Central memory CD8-positive, alpha-beta T cell (primary cell): ENCODE measurements at regions not wholly inside any gene's neighbourhood (a gene's known extent, or its start where the extent isn't known, plus 50 kb on each side); places are given as distances from the start of the nearest gene placed in this dataset.
"Not testable (repeated sequence)": the region's sequence is repeated elsewhere in the genome, so short reads cannot be mapped to it uniquely, and the experiment has no call there.

Experiments used
- ATAC-seq: fragments of 150-1000 bp; cut with Tn5 transposase; replicated peaks from 2 replicates; pipeline ENCODE4 v1.10.0; 2022; ENCODE audit warnings: mild to moderate bottlenecking, moderate FRiP score, moderate number of reproducible peaks; ENCODE audit not compliant: poor library complexity, severe bottlenecking; ENCODE audit errors: extremely low read depth
- DNase-seq, 2 donors: peaks; one replicate each; pipeline ENCODE4 v3.0.0; 2021; ENCODE audit warnings: low spot score in 2 of 2
- H3K27ac Mint-ChIP-seq: one replicate; pipeline ENCODE4 v1.8.0; 2022; ENCODE audit warnings: low read depth, mild to moderate bottlenecking, moderate library complexity, mixed read lengths
- H3K27me3 Mint-ChIP-seq: one replicate; pipeline ENCODE4 v1.8.0; 2022; ENCODE audit warnings: mixed read lengths
- H3K36me3 Mint-ChIP-seq: one replicate; pipeline ENCODE4 v1.8.0; 2022; ENCODE audit warnings: mild to moderate bottlenecking, moderate library complexity, mixed read lengths; ENCODE audit not compliant: insufficient read depth
- H3K4me1 Mint-ChIP-seq: one replicate; pipeline ENCODE4 v1.8.0; 2022; ENCODE audit warnings: mixed read lengths
- H3K4me3 Mint-ChIP-seq: one replicate; pipeline ENCODE4 v1.8.0; 2022; ENCODE audit warnings: mild to moderate bottlenecking, moderate library complexity, mixed read lengths
- H3K9me3 Mint-ChIP-seq: one replicate; pipeline ENCODE4 v1.8.0; 2022; ENCODE audit warnings: mixed read lengths

GRCh38 chr12:131192951-131193350, 239.2 kb downstream of the ADGRD1 start:
- no peak overlapping the region for H3K27ac Mint-ChIP-seq
- no peaks in the 10 kb centered on the region for H3K36me3 Mint-ChIP-seq
- H3K9me3 Mint-ChIP-seq = no peaks in the 10 kb centered on the region
- no peak for DNase-seq
- no peak for ATAC-seq
- H3K4me1 Mint-ChIP-seq = no peaks in the 10 kb centered on the region
- peaks cover 17% of the 10 kb centered on the region for H3K27me3 Mint-ChIP-seq
- H3K4me3 Mint-ChIP-seq = no peak overlapping the region

GRCh38 chr12:131194166-131194565, 240.5 kb downstream of the ADGRD1 start:
- no peak for ATAC-seq
- peaks cover 17% of the 10 kb centered on the region for H3K27me3 Mint-ChIP-seq
- H3K4me1 Mint-ChIP-seq = no peaks in the 10 kb centered on the region
- H3K27ac Mint-ChIP-seq = no peak overlapping the region
- DNase-seq = no peak
- H3K4me3 Mint-ChIP-seq = no peak overlapping the region
- H3K9me3 Mint-ChIP-seq = no peaks in the 10 kb centered on the region
- H3K36me3 Mint-ChIP-seq = no peaks in the 10 kb centered on the region

- no peaks in the 10 kb centered on the region for H3K9me3 Mint-ChIP-seq
- ATAC-seq = no peak
- no peak overlapping the region for H3K4me3 Mint-ChIP-seq
- H3K36me3 Mint-ChIP-seq = no peaks in the 10 kb centered on the region
- DNase-seq = no peak
- H3K27ac Mint-ChIP-seq = no peak overlapping the region
- H3K4me1 Mint-ChIP-seq = no peaks in the 10 kb centered on the region
- peaks cover 17% of the 10 kb centered on the region for H3K27me3 Mint-ChIP-seq
Observed at GRCh38 chr12:131195796-131196195, 242.1 kb downstream of the ADGRD1 start.

GRCh38 chr12:131196220-131196619, 242.5 kb downstream of the ADGRD1 start:
- Mint-ChIP-seq H3K4me3 (no peak overlapping the region), H3K36me3 (no peaks in the 10 kb centered on the region), H3K27me3 (peaks cover 17% of the 10 kb centered on the region), H3K4me1 (no peaks in the 10 kb centered on the region), H3K27ac (no peak overlapping the region), H3K9me3 (no peaks in the 10 kb centered on the region)
- ATAC-seq (no peak), DNase-seq (no peak)

- H3K36me3 Mint-ChIP-seq = no peaks in the 10 kb centered on the region
- no peaks in the 10 kb centered on the region for H3K4me1 Mint-ChIP-seq
- H3K27me3 Mint-ChIP-seq = peaks cover 15% of the 10 kb centered on the region
- no peak overlapping the region for H3K4me3 Mint-ChIP-seq
- no peak overlapping the region for H3K27ac Mint-ChIP-seq
- ATAC-seq (no peak), DNase-seq (no peak)
- no peaks in the 10 kb centered on the region for H3K9me3 Mint-ChIP-seq
Observed at GRCh38 chr12:131197490-131197889, 243.8 kb downstream of the ADGRD1 start.

- H3K4me3 Mint-ChIP-seq = no peak overlapping the region
- no peak overlapping the region for H3K27ac Mint-ChIP-seq
- H3K27me3 Mint-ChIP-seq = no peaks in the 10 kb centered on the region
- H3K4me1 Mint-ChIP-seq = no peaks in the 10 kb centered on the region
- ATAC-seq (no peak), DNase-seq (no peak)
- H3K36me3 Mint-ChIP-seq = no peaks in the 10 kb centered on the region
- no peaks in the 10 kb centered on the region for H3K9me3 Mint-ChIP-seq
Observed at GRCh38 chr12:131199221-131199620, 245.5 kb downstream of the ADGRD1 start.

GRCh38 chr12:131201912-131202311, 248.2 kb downstream of the ADGRD1 start:
- not testable (repeated sequence) for H3K27ac Mint-ChIP-seq, H3K36me3 Mint-ChIP-seq, H3K27me3 Mint-ChIP-seq, H3K4me3 Mint-ChIP-seq, DNase-seq, H3K9me3 Mint-ChIP-seq, ATAC-seq, H3K4me1 Mint-ChIP-seq

GRCh38 chr12:131202592-131203378, 249.1 kb downstream of the ADGRD1 start:
- Mint-ChIP-seq H3K4me1 (no peaks in the 10 kb centered on the region), H3K27ac (no peak overlapping the region), H3K9me3 (no peaks in the 10 kb centered on the region), H3K4me3 (no peak overlapping the region), H3K27me3 (no peaks in the 10 kb centered on the region), H3K36me3 (no peaks in the 10 kb centered on the region)
- no peak for DNase-seq
- ATAC-seq = no peak

GRCh38 chr12:131203666-131204415, 250.1 kb downstream of the ADGRD1 start:
- H3K4me1 Mint-ChIP-seq = no peaks in the 10 kb centered on the region
- ATAC-seq = no peak
- H3K36me3 Mint-ChIP-seq = no peaks in the 10 kb centered on the region
- H3K9me3 Mint-ChIP-seq = no peaks in the 10 kb centered on the region
- H3K27ac Mint-ChIP-seq = no peak overlapping the region
- H3K27me3 Mint-ChIP-seq = no peaks in the 10 kb centered on the region
- no peak overlapping the region for H3K4me3 Mint-ChIP-seq
- no peak for DNase-seq

GRCh38 chr12:131204416-131205274, 250.9 kb downstream of the ADGRD1 start:
- H3K4me3 Mint-ChIP-seq = no peak overlapping the region
- H3K27me3 Mint-ChIP-seq = peaks cover 4% of the 10 kb centered on the region
- no peaks in the 10 kb centered on the region for H3K4me1 Mint-ChIP-seq
- H3K9me3 Mint-ChIP-seq = no peaks in the 10 kb centered on the region
- H3K36me3 Mint-ChIP-seq = no peaks in the 10 kb centered on the region
- ATAC-seq = no peak
- H3K27ac Mint-ChIP-seq = no peak overlapping the region
- DNase-seq = no peak

- not testable (repeated sequence) for H3K9me3 Mint-ChIP-seq, H3K27ac Mint-ChIP-seq, H3K4me1 Mint-ChIP-seq, DNase-seq, ATAC-seq, H3K4me3 Mint-ChIP-seq, H3K36me3 Mint-ChIP-seq
- peaks cover 11% of the 10 kb centered on the region for H3K27me3 Mint-ChIP-seq
Observed at GRCh38 chr12:131205275-131205933, 251.7 kb downstream of the ADGRD1 start.

- not testable (repeated sequence) for DNase-seq, H3K4me1 Mint-ChIP-seq, H3K9me3 Mint-ChIP-seq, H3K27ac Mint-ChIP-seq, H3K36me3 Mint-ChIP-seq, H3K4me3 Mint-ChIP-seq, ATAC-seq
- H3K27me3 Mint-ChIP-seq = peaks cover 16% of the 10 kb centered on the region
Observed at GRCh38 chr12:131206630-131207299, 253.1 kb downstream of the ADGRD1 start.
